Fibroblast of skin of scalp (primary cell): ENCODE measurements at regions not wholly inside any gene's neighbourhood (a gene's known extent, or its start where the extent isn't known, plus 50 kb on each side); places are given as distances from the start of the nearest gene placed in this dataset.
"Not testable (repeated sequence)": the region's sequence is repeated elsewhere in the genome, so short reads cannot be mapped to it uniquely, and the experiment has no call there.

Experiments used
- DNase-seq: peaks from one replicate; pipeline ENCODE4 v3.0.0-alpha.2; 2013

- DNase-seq: no peak
Measured at GRCh38 chr12:128075332-128075731, 191.6 kb upstream of the TMEM132C start.

- DNase-seq: peak; percentile 93
Measured at GRCh38 chr12:128076188-128076587, 190.8 kb upstream of the TMEM132C start.

GRCh38 chr12:128077211-128077916, 189.6 kb upstream of the TMEM132C start:
- DNase-seq: peak; percentile 80

- no peak for DNase-seq
Measured at GRCh38 chr12:128077917-128078298, 189.1 kb upstream of the TMEM132C start.

GRCh38 chr12:128078301-128078971, 188.5 kb upstream of the TMEM132C start:
- DNase-seq: peak; percentile 61

- no peak for DNase-seq
Measured at GRCh38 chr12:128079446-128079845, 187.5 kb upstream of the TMEM132C start.

- no peak for DNase-seq
Measured at GRCh38 chr12:128083132-128083729, 183.7 kb upstream of the TMEM132C start.

GRCh38 chr12:128088926-128089325, 178.0 kb upstream of the TMEM132C start:
- DNase-seq: no peak

GRCh38 chr12:128089961-128090360, 177.0 kb upstream of the TMEM132C start:
- DNase-seq: no peak

GRCh38 chr12:128091101-128091720, 175.8 kb upstream of the TMEM132C start:
- no peak for DNase-seq

- no peak for DNase-seq
Measured at GRCh38 chr12:128091951-128092382, 175.0 kb upstream of the TMEM132C start.

- DNase-seq: no peak
Measured at GRCh38 chr12:128098730-128099129, 168.2 kb upstream of the TMEM132C start.

- no peak for DNase-seq
Measured at GRCh38 chr12:128103152-128103551, 163.8 kb upstream of the TMEM132C start.

GRCh38 chr12:128109236-128109635, 157.7 kb upstream of the TMEM132C start:
- DNase-seq: no peak

- DNase-seq: no peak
Measured at GRCh38 chr12:128109636-128110035, 157.3 kb upstream of the TMEM132C start.

GRCh38 chr12:128111333-128111732, 155.6 kb upstream of the TMEM132C start:
- DNase-seq: no peak

- no peak for DNase-seq
Measured at GRCh38 chr12:128111951-128112350, 155.0 kb upstream of the TMEM132C start.

- not testable (repeated sequence) for DNase-seq
Measured at GRCh38 chr12:128113250-128113649, 153.7 kb upstream of the TMEM132C start.

GRCh38 chr12:128114485-128114884, 152.5 kb upstream of the TMEM132C start:
- DNase-seq: no peak

- DNase-seq: no peak
Measured at GRCh38 chr12:128116537-128116936, 150.4 kb upstream of the TMEM132C start.

GRCh38 chr12:128120035-128120434, 146.9 kb upstream of the TMEM132C start:
- no peak for DNase-seq

- DNase-seq: no peak
Measured at GRCh38 chr12:128121424-128121823, 145.5 kb upstream of the TMEM132C start.

GRCh38 chr12:128123096-128123495, 143.9 kb upstream of the TMEM132C start:
- no peak for DNase-seq
